ENCODE measurements at regions not wholly inside any gene's neighbourhood (a gene's known extent, or its start where the extent isn't known, plus 50 kb on each side); places are given as distances from the start of the nearest gene placed in this dataset.

GRCh38 chr6:14802514-14803160 is 443.2 kb upstream of the JARID2 start:
- no peak for TF ChIP-seq CTCF (IDR thresholded peaks at IDR 0.05)
- 79 to 85% (median 80%) methylated on average over 9 of the region's 9 CpGs for WGBS, 3 donors
- ATAC-seq (no peak), DNase-seq (no peak)
- Histone ChIP-seq H3K4me3 (no peak overlapping the region), H3K27me3 (ENCODE audit: insufficient read depth in 3 of 3, low read length in 2 of 3) (no peaks in the 10 kb centered on the region), H3K4me1 (peaks cover 9% of the 10 kb centered on the region), H3K36me3 (ENCODE audit: insufficient read depth in 1 of 2, low read depth in 1 of 2) (no peaks in the 10 kb centered on the region), H3K27ac (no peak overlapping the region), H3K9me3 (no peaks in the 10 kb centered on the region)
- intact Hi-C loops (cut with DNase I): no loop called here

GRCh38 chr6:14804001-14804784 is 441.7 kb upstream of the JARID2 start:
- 77 to 80% (median 78%) methylated on average over 18 of the region's 18 CpGs for WGBS, 3 donors
- no peak for TF ChIP-seq CTCF (IDR thresholded peaks at IDR 0.05)
- ATAC-seq (peak in 1 of 4 donors; percentile 8), DNase-seq (no peak)
- Histone ChIP-seq H3K27me3 (ENCODE audit: insufficient read depth in 3 of 3, low read length in 2 of 3) (no peaks in the 10 kb centered on the region), H3K36me3 (ENCODE audit: insufficient read depth in 1 of 2, low read depth in 1 of 2) (no peaks in the 10 kb centered on the region), H3K9me3 (no peaks in the 10 kb centered on the region), H3K27ac (no peak overlapping the region), H3K4me1 (peaks cover 9% of the 10 kb centered on the region), H3K4me3 (no peak overlapping the region)
- intact Hi-C loops (cut with DNase I): no loop called here

- intact Hi-C loops (cut with DNase I): no loop called here
- Histone ChIP-seq H3K4me3 (no peak overlapping the region), H3K27ac (no peak overlapping the region), H3K4me1 (peaks cover 9% of the 10 kb centered on the region), H3K9me3 (no peaks in the 10 kb centered on the region), H3K27me3 (ENCODE audit: insufficient read depth in 3 of 3, low read length in 2 of 3) (no peaks in the 10 kb centered on the region), H3K36me3 (ENCODE audit: insufficient read depth in 1 of 2, low read depth in 1 of 2) (no peaks in the 10 kb centered on the region)
- ATAC-seq (peak; percentile 30 to 49 (median 35)), DNase-seq (peak; percentile 77 to 86)
- TF ChIP-seq CTCF (IDR thresholded peaks at IDR 0.05): no peak
- WGBS, 3 donors: 13 to 21% (median 18%) methylated on average over 10 of the region's 10 CpGs
These were observed 441.1 kb upstream of the JARID2 start for GRCh38 chr6:14804785-14805210.

GRCh38 chr6:14806101-14806500 is 439.8 kb upstream of the JARID2 start:
- DNase-seq (no peak), ATAC-seq (no peak)
- no peak overlapping the region for H3K27ac ChIP-seq
- H3K4me1 ChIP-seq: peaks cover 6% of the 10 kb centered on the region
- H3K9me3 ChIP-seq: no peaks in the 10 kb centered on the region
- H3K4me3 ChIP-seq: no peak overlapping the region
- intact Hi-C loops (cut with DNase I): no loop called here
- H3K27me3 ChIP-seq (ENCODE audit: insufficient read depth in 3 of 3, low read length in 2 of 3): no peaks in the 10 kb centered on the region
- WGBS, 3 donors: 88 to 94% (median 92%) methylated on average over 2 of the region's 2 CpGs
- no peaks in the 10 kb centered on the region for H3K36me3 ChIP-seq (ENCODE audit: insufficient read depth in 1 of 2, low read depth in 1 of 2)
- TF ChIP-seq CTCF (IDR thresholded peaks at IDR 0.05): no peak
